Stimulated activated naive CD4-positive, alpha-beta T cell (primary cell): ENCODE measurements at regions not wholly inside any gene's neighbourhood (a gene's known extent, or its start where the extent isn't known, plus 50 kb on each side); places are given as distances from the start of the nearest gene placed in this dataset.

Experiments used
- DNase-seq, 6 experiments: peaks; one replicate each; lab custom pipeline; 2025; lab: John Stamatoyannopoulos, UW

DNA sequence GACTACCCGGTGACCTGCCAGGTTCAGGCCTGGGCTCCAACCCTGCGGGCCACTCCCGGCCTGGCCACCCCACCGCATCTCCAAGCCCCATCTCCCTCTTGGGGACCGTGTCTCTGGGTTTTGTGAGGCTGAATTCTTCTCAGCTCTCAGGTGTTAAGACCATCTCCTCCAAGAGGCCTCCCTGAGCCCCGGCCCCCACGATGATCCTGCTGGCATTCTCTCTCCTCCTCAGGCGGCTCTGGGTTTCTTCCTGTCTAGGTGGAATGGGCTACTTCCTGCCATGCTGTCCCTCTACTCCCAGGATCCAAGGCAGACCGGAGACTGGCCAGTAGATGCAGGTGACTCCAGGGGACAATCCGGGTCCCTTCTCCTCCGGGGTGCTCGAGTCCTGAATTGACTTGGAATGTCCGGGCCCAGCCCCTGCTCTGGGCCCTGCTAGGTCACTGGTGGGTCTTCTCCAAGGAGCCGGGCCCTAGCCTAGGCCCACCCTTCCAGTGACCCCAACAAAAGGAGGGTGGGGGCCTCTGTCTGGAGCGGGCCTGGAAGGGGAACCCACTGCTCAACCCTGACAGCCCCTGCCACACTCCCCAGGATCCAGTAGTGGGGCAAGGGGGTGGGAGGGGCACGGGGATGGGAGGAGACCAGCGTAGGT lies 219.8 kb downstream of the C9orf50 start:
- DNase-seq, result no peak

DNA sequence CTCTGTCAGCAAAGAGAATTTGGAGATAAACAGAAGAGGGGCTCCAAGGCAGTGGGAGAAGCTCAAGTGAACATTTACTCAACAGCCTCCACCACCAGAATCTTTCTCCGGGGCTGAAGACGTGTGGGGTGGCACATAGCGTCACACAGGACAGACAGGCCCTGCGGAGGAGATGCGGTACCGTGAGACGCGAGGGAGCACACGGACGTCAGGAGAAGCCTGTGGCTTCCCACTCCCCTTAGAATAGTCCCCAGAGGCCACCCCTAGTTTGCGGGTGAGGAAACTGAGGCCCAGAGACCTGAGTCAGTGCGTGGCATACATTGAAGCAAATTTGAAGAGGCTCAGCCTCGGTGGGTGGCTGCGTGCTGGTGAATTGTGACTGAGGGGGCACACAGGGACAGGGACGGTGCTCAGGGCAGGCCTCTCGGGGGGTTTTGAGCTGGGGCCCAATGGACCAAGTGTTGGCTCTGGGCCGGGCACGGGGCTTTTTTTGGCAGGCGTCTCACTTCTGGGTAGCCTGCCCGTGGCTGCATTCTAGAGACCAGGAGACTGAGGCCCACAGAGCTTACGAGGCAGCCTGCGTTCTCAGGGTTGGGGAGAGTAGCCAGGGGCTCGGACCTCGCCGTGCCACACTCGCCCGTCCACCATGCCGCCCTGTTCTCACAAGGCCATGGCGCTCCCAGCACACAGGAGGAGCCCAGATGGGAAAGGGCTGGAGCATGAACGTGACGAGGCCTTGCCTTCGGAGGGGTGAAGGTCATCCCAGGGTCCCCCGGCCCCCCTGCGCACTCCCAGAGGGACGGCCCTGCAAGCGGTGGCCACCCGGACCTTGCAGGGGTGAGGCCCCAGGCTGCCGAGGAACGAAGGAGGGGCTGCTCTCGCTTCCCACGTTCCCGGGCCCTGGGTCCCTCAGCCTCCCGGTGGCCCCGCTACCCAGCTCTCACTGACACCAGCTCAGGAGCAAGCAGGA lies 220.6 kb downstream of the C9orf50 start:
- DNase-seq, result no peak

DNA sequence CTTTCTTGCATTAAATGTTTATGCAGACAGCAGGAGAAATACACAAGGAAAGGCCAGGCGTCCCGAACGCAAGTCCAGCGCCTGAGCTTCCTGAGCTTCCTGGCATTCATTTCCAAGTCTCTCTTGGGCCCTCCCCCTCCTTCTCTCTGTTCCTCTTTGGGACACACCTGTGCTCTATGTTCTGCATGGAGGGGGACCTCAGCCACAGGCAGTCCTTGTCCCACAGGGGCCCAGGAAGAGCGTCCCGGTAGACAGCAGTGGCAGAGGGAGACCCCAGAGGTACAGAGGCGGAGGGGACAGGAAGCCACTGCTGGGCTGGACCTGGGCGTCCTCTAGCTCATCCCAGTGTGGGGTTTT lies 221.3 kb downstream of the C9orf50 start:
- DNase-seq, result no peak

DNA sequence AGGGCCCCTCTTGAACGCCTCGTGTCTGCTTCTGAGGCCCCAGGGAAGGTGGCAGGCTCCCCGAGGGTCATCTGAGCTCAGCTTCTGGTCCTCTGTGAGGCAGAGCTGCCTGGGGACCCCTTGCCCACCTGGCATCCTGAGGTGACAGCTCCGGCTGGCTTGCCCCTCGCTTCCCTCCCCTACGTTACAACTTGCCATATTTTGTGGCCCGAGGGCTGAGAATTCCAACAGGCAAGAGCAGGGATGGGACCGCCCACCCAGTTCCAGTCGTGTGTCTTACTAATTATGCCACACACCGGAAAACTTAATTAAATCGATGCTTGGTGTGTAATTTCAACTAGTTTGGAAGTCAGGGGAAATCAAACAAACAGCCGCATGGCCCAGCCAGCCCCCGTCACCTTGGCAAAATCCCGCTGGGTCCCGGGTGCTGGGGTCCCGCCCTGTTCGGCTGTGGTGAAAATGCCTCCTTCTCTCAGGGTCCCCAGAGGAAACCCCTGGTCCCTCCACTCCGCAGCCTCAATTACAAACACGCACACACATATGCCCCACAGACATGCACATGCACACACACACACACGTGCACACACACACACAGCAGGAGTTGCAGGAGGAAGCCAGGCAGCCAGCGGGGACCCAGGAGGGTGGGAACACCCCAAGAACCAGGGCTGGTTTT lies 221.0 kb upstream of the IER5L start:
- DNase-seq, result no peak

DNA sequence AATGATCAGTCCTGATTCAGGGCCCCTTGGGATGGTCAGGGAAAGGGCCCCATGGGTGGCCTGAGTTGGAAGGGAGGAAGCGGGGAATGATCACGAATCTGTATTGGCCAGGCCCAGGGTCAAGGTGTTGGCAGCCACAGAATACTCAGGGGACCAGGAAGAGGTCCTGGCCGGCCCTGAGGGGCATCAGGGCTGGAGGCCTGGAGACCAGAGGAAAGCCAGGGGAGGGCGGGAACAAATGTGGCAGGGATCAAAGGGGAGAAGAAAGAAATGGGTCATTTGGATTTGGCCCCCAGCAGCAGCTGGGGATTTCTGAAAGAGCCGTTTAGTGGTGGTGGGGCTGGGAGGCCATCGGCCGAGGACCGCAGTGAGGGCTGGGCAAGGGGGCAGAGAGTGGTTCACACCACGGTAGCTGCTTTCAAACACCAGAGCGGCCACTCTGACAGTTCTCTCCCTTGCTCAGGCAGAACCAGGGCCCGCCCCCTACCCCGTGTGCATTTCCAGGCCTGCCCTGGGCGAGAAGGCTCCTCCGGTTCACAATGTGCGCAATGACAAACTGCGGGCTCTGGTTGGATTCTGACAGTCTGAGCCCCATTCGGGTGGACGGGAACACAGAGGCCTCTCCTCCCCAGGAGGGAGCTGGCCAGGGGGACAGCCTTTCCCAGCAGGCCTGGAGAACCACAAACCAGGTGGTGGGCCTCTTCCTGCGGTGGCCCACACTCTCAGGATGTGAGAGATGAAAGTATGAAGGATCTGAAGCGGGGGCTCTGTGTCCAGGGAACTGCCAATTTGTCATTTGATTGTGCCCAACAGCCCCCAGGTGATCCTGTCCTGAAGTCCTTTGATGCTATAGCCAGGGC lies 220.3 kb upstream of the IER5L start:
- no peak for DNase-seq

DNA sequence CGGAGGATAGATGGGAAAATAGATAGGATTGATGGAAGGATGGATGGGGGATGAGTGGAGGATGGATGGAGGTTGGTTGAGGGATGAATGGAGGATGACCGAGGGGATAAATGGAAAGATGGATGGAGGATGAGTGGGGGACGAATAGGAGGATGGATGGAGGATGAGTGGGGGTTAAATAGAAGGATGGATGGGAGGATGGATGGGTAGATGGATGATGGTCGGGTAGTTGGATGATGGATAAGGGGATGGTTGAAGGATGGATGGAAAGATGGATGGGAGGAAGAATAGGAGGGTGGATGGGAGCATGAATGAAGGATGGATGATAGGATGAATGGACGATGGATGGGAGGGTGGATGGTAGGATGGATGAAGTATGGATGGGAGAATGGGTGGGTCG lies 219.3 kb upstream of the IER5L start:
- no peak for DNase-seq

DNA sequence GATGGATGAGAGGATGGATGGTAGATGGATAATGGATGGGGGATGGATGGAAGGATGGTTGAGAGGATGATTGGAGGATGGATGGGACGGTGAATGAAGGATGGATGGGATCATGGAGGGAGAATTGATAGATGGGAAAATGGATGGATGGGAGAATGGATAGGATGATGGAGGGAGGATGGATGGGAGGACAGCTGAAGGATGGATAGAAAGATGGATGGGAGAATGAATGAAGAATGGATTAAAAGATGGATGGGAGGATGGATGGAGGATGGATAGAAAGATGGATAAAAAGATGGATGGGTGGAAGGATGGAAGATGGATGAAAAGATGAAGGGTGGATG lies 218.3 kb upstream of the IER5L start:
- no peak for DNase-seq

DNA sequence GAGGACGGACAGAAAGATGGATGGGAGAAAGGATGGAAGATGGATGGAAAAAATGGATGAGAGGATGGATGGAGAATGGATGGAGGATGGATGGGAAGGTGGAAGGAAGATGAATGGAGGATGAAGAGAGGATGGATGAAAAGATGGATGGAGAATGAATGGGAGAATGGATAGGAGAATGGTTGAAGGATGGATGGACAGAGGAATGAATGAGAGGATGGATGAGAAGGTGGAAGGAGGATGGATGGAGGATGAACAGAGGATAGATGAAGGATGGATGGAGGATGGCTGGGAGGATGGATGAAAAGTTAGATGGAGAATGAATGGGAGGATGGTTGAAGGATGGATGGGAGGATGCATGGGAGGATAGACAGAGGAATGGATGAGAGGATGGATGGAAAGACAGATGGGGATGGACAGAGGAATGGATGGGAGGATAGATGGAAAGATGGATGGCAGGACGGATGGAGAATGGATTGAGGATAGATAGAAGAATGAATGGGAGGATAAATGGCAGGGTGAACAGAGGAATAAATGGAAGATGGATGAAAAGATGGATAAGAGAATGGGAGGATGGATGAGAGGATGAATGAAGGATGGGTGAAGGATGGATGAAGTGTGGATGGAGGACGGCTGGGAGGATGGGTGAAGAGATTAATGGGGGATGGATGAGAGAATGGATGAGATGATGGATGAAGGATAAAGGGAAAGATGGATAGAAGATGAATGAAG lies 217.7 kb upstream of the IER5L start:
- DNase-seq, result no peak

DNA sequence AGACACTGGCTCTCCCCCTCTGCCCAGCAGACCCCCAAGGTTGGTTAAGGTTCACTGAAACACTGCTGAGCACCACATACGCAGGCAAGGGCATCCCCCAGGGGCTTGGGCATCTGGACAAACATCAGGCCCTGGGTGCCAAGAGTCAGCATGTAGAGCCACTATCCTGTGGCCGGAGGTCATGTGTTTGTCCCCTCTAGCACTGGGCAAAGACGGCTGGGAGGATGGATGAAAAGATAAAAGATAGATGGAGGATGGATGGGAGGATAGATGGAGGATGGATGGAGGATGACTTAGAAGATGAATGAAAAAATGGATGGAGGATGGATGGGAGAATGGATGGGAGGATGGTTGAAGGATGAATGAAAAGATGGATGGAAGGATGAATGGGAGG lies 216.8 kb upstream of the IER5L start:
- no peak for DNase-seq

DNA sequence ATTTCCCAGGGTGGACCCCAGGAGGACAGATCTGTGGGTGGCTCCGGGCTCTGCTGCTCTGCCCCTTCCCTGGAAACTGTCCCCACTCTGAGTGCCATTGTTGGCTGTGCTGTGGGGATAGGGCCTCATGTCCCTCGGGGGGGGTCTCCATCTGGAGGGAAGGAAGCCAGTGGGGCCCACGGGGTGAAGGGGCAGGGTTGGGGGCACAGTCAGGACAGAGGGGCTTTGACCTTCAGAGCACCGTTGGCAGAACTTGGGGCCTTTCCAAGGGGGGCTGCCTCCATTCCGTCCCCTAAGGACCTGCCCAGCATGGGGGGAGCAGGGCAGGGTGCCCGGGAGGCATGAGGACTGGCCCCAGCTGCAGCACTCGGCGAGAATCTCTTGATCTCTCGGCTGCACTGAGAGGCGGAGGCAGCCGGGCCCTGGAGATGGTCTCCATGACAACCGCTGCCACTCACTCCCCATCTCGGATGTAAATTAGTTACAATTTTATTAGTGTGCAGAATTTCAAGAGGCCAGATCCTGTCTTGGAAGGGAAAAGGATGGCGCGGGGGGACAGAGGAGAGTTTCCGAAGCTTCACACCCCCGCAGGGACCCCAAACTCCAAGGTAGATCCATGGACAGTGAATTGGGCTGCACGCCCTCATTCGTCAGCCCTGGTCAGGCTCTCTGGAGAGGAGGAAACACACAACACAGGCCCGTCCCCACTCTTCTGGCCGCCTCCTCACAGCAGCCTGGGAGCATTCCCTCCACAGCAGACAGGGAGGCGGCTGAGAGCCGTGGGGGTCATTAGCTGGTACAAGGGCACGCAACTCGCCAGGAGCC lies 216.2 kb upstream of the IER5L start:
- DNase-seq, result no peak

DNA sequence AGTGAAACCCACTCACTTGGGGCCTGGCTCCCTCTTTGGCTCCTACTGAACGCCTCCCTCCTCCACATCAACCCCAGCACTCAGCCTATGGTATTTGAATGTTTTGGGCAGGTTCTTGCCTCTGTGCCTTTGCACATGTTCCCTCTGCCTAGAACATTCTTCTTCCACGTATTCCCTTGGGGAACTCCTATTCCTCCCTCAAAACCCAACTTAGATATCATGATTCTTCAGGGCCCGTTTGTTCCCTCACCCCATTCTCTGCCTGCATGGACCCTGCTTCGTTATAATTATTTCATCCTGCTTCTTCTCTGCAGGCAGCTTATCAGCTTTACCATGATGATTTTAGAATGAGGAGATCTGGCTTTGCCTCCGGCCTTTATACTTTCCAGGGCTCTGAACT lies 215.0 kb upstream of the IER5L start:
- no peak for DNase-seq

DNA sequence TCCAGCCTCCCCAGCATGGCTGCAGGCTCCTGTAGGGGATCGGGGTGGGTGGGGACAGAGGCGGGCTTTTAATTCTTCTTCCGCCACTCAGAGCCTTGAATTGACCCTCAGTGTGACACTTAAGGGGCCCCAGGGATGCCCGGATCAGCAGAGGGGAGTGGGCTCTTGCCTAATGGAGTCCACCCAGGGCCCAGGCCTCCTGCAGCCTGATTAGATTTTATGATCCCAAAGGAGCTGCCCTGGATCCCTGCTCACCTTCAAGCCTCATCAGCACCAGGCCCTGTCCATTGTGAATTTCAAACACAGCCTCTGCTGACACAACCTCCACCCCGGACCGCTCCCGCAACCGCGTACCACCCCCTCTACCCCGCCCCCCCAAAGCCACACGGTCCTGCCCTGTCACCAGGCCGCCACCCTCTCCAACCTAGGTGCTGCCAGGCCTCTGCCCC lies 214.1 kb upstream of the IER5L start:
- DNase-seq, result no peak

DNA sequence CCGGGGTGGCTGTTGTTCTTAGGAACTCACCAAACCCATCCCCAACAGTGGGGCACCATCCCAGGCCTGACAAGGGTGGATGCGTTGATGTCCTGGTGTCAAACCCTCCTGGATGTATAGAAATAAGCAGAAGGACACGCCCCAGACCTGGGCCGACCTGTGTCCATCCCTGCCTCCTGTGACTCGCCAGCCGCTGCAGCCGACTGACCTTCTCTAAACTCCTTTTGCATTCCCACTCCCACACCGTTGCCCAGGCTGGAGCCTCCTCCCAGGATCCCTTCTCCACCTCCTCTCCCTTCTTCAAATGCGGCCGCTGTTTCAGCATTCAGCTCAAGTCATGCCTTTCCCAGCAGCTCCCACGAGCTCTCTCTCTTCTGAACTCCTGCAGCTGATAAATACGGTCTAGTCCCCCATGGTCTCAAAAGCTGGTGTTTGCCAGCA lies 213.2 kb upstream of the IER5L start:
- DNase-seq, result no peak

DNA sequence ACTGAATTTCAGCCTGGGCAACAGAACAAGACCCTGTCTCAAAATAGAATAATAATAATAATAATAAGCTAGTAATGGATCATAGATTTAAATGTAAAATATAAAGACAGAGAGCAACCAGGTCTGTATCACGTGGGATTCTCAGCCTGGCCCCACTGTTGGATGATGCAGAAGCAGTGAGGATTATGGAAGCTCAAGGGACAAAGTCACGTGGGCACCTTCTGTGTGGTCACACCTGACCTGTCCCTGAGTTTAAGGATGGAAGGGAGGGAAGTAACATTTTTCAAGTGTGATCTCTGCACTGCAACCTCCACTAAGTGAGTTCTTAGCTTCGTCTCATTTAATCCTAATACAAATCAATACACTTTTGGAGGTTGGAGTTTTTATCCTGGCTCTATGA lies 212.5 kb upstream of the IER5L start:
- no peak for DNase-seq

DNA sequence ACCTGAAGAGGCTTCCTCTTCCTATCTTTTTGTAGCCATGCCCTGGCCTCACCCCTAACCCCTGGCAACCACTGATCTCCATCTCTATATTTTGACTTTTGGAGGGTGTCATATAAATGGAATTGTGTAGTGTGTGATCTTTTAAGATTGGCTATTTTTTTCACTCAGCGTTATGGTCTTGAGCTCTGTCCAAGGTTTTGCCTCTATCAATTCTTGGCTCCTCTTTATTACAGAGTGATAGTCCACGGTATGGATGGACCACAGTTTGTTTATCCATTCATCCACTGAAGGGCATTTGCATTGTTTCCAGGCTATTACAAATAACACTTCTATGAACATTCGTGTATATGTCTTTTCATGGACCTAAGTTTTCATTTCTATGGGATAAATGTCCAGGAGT lies 209.8 kb upstream of the IER5L start:
- no peak for DNase-seq

DNA sequence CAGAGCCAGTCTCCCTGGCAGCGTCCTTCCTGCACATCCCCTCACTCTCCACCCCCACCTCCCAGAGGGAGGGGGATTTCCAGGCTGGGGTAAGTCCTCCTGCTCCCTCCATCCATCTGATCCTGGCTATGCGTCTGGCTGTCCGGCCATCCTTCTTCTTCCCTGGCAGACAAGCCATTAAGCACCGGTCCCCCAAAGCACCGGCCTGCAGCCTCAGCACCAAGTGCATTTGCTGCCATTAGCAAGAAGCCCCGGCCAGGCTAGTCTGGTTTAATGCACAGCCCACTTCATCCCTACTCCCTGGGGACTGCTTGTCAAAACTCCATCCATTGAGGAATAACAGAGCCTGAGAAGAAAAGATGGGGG lies 208.7 kb upstream of the IER5L start:
- DNase-seq, result no peak

DNA sequence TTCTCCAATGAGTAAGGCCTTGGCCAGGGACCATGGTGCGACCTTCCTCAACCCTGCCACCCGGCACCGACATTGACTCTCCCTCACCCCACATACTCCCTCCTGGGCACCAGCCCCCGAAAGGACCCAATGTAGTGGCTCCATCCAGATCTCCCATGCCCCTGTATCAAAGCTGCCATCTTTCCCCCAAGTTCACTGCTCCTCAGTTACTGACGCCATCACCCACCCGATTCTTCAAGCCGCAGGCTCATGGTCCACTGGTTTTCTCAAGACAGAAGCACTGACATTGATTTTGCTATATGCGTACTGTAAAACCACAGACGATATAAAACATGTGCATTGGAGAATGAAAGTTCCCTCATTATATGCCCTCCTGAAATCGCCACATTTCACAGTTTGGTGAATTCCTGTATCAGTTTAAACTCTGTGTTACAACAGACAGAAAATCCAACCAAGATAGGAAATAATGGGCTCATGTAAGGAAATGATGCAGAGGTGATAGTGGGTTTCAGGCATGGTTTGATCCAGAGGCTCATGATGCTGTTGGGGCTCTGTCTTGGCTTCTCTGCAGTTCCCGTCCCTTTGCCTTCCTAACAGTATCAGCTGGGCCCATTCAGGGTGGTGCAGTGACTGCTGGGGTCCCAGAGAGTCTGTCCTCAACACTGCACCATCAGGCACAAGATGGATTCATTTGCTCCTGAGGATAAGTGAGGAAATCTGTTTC lies 207.3 kb upstream of the IER5L start:
- no peak for DNase-seq

DNA sequence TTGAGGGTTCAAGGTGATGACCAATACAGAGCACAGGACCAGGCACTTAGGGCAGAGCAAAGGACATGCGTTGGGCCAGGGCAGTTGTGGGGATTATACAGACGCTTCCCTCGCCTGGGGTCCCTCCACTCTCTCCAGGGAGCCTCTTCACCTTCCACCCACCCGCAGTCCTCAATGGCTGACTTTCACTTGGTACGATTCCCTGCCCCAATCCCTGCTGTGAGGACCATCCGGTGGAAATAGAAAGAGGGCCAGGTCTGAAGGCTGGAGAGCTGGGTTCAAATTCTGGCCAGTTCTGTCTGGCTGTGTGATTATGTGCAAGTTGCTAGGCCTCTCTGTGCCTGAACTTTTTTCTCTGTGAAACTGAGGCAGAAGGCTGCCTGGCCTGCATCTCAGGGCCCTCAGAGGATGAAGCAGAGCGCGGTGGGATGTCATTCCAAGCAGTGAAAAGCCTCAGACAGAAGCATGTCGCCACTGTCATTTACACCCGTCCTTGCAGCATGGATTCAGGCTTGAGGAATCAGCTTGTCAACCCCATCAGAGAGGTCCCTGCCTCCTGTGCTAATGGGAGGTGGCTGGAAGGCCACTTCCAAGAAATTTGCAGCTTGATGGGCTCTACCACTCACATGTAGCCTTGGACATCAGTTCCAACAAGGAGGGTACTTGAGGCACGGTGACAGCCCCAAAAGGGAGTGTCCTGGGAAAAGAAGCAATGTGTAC lies 206.6 kb upstream of the IER5L start:
- no peak for DNase-seq
